SK-N-SH (cell line): ENCODE measurements at regions not wholly inside any gene's neighbourhood (a gene's known extent, or its start where the extent isn't known, plus 50 kb on each side); places are given as distances from the start of the nearest gene placed in this dataset.

Source experiments
- EP300 ChIP-seq, 2 experiments: IDR thresholded peaks; 2 replicates each; pipeline versions ENCODE4 v1.4.0 to v1.6.1; 2012; ENCODE audit warnings: borderline replicate concordance in 1 of 2, low read depth in 1 of 2, low read length in 1 of 2
- GABPA ChIP-seq: IDR thresholded peaks from 2 replicates; pipeline ENCODE4 v1.4.0; 2012; ENCODE audit warnings: low read depth, mild to moderate bottlenecking
- POLR2AphosphoS5 ChIP-seq: IDR thresholded peaks from 2 replicates; pipeline ENCODE4 v1.6.1; 2012; ENCODE audit warnings: low read depth, low read length
- RCOR1 ChIP-seq: fragments of 150-350 bp; IDR thresholded peaks from 2 replicates; pipeline ENCODE4 v1.6.1; 2017; ENCODE audit warnings: antibody characterized with exemption, low read length
- RFX5 ChIP-seq: IDR thresholded peaks from 2 replicates; pipeline ENCODE4 v1.6.1; 2012; ENCODE audit warnings: mild to moderate bottlenecking, improper control_type of control experiment, low read length
- RXRA ChIP-seq: IDR thresholded peaks from 2 replicates; pipeline ENCODE4 v1.4.0; 2012; ENCODE audit warnings: low read depth, mild to moderate bottlenecking, borderline replicate concordance
- SIN3A ChIP-seq: IDR thresholded peaks from 2 replicates; pipeline ENCODE4 v1.6.1; 2012; ENCODE audit warnings: low read depth, mild to moderate bottlenecking, low read length, moderate library complexity, borderline replicate concordance
- SMC3 ChIP-seq: IDR thresholded peaks from 2 replicates; pipeline ENCODE4 v1.6.1; 2012; ENCODE audit warnings: low read depth, low read length, improper control_type of control experiment
- TAF1 ChIP-seq: IDR thresholded peaks from 2 replicates; pipeline ENCODE4 v1.6.1; 2012; ENCODE audit warnings: low read depth, mild to moderate bottlenecking, low read length, moderate library complexity, borderline replicate concordance
- TF ChIP-seq, protein P1 (sequence below): fragments of 200-600 bp; sonication (generic); IDR thresholded peaks from 2 replicates; pipeline ENCODE4 v1.6.1; 2017; ENCODE audit warnings: antibody characterized with exemption, mild to moderate bottlenecking, moderate library complexity
- TF ChIP-seq, protein P2 (sequence below): IDR thresholded peaks from 2 replicates; pipeline ENCODE4 v1.4.0; 2012; ENCODE audit warnings: low read depth, borderline replicate concordance
- TF ChIP-seq, protein P3 (sequence below): IDR thresholded peaks from 2 replicates; pipeline ENCODE4 v1.4.0; 2012; ENCODE audit warnings: low read depth
- TF ChIP-seq, protein P4 (sequence below): IDR thresholded peaks from 2 replicates; pipeline ENCODE4 v1.6.1; 2012; ENCODE audit warnings: mild to moderate bottlenecking, low read depth, low read length, moderate library complexity
- TF ChIP-seq, protein P5 (sequence below): fragments of 150-350 bp; IDR thresholded peaks from 2 replicates; pipeline ENCODE4 v1.6.1; 2017; ENCODE audit warnings: antibody characterized with exemption, low read length, low read depth, borderline replicate concordance

DNA sequence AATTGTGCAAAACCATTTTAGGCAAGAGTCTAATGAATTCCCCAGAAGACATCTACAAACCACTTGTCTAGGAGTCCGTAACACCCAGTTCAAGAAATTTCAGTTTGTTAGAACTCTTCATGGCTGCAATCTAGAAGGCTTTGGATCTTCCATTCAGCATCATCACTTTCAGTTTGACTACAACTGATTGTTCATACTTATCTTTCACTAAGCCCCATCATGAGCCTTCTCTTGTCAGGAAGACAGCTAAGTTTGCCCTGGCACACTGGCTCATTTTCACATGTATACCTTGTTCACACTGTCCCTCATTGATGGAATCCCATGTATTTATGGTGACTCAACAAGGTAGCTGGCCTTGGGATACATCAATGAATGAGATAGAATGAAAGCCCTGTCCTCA, 898.4 kb upstream of the CELF4 start:
- TF ChIP-seq, protein P1, sequence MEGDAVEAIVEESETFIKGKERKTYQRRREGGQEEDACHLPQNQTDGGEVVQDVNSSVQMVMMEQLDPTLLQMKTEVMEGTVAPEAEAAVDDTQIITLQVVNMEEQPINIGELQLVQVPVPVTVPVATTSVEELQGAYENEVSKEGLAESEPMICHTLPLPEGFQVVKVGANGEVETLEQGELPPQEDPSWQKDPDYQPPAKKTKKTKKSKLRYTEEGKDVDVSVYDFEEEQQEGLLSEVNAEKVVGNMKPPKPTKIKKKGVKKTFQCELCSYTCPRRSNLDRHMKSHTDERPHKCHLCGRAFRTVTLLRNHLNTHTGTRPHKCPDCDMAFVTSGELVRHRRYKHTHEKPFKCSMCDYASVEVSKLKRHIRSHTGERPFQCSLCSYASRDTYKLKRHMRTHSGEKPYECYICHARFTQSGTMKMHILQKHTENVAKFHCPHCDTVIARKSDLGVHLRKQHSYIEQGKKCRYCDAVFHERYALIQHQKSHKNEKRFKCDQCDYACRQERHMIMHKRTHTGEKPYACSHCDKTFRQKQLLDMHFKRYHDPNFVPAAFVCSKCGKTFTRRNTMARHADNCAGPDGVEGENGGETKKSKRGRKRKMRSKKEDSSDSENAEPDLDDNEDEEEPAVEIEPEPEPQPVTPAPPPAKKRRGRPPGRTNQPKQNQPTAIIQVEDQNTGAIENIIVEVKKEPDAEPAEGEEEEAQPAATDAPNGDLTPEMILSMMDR = no peak
- TF ChIP-seq RXRA (no peak), EP300 (IDR thresholded peaks at IDR 0.05; ENCODE audit: borderline replicate concordance in 1 of 2, low read depth in 1 of 2, low read length in 1 of 2) (no peak), SIN3A (no peak), GABPA (no peak), SMC3 (no peak), RFX5 (no peak), TAF1 (no peak), POLR2AphosphoS5 (no peak), RCOR1 (no peak)
- TF ChIP-seq, protein P2, sequence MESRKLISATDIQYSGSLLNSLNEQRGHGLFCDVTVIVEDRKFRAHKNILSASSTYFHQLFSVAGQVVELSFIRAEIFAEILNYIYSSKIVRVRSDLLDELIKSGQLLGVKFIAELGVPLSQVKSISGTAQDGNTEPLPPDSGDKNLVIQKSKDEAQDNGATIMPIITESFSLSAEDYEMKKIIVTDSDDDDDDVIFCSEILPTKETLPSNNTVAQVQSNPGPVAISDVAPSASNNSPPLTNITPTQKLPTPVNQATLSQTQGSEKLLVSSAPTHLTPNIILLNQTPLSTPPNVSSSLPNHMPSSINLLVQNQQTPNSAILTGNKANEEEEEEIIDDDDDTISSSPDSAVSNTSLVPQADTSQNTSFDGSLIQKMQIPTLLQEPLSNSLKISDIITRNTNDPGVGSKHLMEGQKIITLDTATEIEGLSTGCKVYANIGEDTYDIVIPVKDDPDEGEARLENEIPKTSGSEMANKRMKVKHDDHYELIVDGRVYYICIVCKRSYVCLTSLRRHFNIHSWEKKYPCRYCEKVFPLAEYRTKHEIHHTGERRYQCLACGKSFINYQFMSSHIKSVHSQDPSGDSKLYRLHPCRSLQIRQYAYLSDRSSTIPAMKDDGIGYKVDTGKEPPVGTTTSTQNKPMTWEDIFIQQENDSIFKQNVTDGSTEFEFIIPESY = no peak
- TF ChIP-seq, protein P3, sequence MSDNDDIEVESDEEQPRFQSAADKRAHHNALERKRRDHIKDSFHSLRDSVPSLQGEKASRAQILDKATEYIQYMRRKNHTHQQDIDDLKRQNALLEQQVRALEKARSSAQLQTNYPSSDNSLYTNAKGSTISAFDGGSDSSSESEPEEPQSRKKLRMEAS = no peak
- TF ChIP-seq, protein P4, sequence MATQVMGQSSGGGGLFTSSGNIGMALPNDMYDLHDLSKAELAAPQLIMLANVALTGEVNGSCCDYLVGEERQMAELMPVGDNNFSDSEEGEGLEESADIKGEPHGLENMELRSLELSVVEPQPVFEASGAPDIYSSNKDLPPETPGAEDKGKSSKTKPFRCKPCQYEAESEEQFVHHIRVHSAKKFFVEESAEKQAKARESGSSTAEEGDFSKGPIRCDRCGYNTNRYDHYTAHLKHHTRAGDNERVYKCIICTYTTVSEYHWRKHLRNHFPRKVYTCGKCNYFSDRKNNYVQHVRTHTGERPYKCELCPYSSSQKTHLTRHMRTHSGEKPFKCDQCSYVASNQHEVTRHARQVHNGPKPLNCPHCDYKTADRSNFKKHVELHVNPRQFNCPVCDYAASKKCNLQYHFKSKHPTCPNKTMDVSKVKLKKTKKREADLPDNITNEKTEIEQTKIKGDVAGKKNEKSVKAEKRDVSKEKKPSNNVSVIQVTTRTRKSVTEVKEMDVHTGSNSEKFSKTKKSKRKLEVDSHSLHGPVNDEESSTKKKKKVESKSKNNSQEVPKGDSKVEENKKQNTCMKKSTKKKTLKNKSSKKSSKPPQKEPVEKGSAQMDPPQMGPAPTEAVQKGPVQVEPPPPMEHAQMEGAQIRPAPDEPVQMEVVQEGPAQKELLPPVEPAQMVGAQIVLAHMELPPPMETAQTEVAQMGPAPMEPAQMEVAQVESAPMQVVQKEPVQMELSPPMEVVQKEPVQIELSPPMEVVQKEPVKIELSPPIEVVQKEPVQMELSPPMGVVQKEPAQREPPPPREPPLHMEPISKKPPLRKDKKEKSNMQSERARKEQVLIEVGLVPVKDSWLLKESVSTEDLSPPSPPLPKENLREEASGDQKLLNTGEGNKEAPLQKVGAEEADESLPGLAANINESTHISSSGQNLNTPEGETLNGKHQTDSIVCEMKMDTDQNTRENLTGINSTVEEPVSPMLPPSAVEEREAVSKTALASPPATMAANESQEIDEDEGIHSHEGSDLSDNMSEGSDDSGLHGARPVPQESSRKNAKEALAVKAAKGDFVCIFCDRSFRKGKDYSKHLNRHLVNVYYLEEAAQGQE = no peak
- TF ChIP-seq, protein P5, sequence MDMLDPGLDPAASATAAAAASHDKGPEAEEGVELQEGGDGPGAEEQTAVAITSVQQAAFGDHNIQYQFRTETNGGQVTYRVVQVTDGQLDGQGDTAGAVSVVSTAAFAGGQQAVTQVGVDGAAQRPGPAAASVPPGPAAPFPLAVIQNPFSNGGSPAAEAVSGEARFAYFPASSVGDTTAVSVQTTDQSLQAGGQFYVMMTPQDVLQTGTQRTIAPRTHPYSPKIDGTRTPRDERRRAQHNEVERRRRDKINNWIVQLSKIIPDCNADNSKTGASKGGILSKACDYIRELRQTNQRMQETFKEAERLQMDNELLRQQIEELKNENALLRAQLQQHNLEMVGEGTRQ = no peak
